GM12878 (cell line): ENCODE measurements at regions not wholly inside any gene's neighbourhood (a gene's known extent, or its start where the extent isn't known, plus 50 kb on each side); places are given as distances from the start of the nearest gene placed in this dataset.

ENCODE experiments used
- CTCF ChIP-seq, 3 experiments: IDR thresholded peaks in 2 of 3; conservative IDR thresholded peaks in 1 of 3; 2 replicates each; pipeline ENCODE4 v1.5.1; 2011; ENCODE audit warnings: low read depth in 3 of 3, low read length in 3 of 3, mild to moderate bottlenecking in 3 of 3, control low read depth in 2 of 3, moderate library complexity in 2 of 3, inconsistent platforms in 1 of 3, mixed read lengths in 1 of 3; ENCODE audit not compliant: control insufficient read depth in 2 of 3, insufficient read depth in 1 of 3; ENCODE audit errors: extremely low read depth in 1 of 3
- MTA3 ChIP-seq: IDR thresholded peaks from 2 replicates; pipeline ENCODE4 v1.6.1; 2012; ENCODE audit warnings: low read length, inconsistent platforms, borderline replicate concordance

DNA sequence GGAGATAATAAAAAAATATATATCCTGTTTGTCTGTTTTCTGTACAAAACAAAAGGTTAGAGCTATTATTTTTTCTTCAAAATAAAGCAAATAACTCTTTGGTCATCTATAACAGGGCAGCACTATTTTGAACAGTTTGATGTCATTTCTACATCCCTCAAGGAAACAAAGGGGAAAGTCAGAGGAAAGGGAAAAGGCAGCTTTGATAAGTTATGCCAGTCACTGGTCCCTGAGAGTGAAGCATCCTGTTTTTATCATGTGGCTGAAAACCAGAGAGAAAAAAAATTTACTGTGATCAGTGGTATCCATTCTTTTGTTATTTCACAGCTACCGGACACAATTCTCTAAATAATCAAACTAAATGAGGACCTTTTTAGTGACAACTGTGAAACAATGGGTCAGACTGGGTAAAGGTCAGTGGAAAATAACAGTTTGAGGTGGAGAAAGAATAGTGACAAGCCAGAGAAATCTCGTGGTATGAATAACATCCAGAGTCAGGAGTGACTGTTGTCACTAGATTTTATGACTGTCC lies 356.0 kb downstream of the HDGFL1 start:
- no peak for TF ChIP-seq MTA3
- TF ChIP-seq CTCF (IDR thresholded peaks at IDR 0.05 in 2 of 3, conservative IDR thresholded peaks at IDR 0.05 in 1 of 3; ENCODE audit: control insufficient read depth in 2 of 3, extremely low read depth in 1 of 3, insufficient read depth in 1 of 3, low read depth in 3 of 3, low read length in 3 of 3) = no peak
